H1 (cell line): ENCODE measurements at regions not wholly inside any gene's neighbourhood (a gene's known extent, or its start where the extent isn't known, plus 50 kb on each side); places are given as distances from the start of the nearest gene placed in this dataset.

ENCODE experiments used
- TF ChIP-seq, protein P1 (sequence below), 3 experiments: IDR thresholded peaks; 1 replicate in 2 of 3; 2 replicates in 1 of 3; pipeline versions ENCODE4 v1.5.1 to v1.6.1; 2011; ENCODE audit warnings: low read length in 3 of 3, mild to moderate bottlenecking in 3 of 3, inconsistent platforms in 2 of 3, low read depth in 1 of 3, moderate library complexity in 1 of 3; ENCODE audit not compliant: insufficient read depth in 1 of 3; ENCODE audit errors: control extremely low read depth in 1 of 3

GRCh38 chr4:54914781-54915180 lies 210.6 kb downstream of the KDR start (continued):
- TF ChIP-seq, protein P1, sequence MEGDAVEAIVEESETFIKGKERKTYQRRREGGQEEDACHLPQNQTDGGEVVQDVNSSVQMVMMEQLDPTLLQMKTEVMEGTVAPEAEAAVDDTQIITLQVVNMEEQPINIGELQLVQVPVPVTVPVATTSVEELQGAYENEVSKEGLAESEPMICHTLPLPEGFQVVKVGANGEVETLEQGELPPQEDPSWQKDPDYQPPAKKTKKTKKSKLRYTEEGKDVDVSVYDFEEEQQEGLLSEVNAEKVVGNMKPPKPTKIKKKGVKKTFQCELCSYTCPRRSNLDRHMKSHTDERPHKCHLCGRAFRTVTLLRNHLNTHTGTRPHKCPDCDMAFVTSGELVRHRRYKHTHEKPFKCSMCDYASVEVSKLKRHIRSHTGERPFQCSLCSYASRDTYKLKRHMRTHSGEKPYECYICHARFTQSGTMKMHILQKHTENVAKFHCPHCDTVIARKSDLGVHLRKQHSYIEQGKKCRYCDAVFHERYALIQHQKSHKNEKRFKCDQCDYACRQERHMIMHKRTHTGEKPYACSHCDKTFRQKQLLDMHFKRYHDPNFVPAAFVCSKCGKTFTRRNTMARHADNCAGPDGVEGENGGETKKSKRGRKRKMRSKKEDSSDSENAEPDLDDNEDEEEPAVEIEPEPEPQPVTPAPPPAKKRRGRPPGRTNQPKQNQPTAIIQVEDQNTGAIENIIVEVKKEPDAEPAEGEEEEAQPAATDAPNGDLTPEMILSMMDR (IDR thresholded peaks at IDR 0.05; ENCODE audit: control extremely low read depth in 1 of 3, insufficient read depth in 1 of 3, low read depth in 1 of 3, low read length in 3 of 3) = no peak
